HG03439 (cell line): ENCODE measurements at regions not wholly inside any gene's neighbourhood (a gene's known extent, or its start where the extent isn't known, plus 50 kb on each side); places are given as distances from the start of the nearest gene placed in this dataset.
"Not testable (repeated sequence)": the region's sequence is repeated elsewhere in the genome, so short reads cannot be mapped to it uniquely, and the experiment has no call there.

Source experiments
- ATAC-seq: cut with Tn5 transposase; IDR thresholded peaks from one replicate; pipeline ENCODE4 v1.9.1; 2021; ENCODE audit warnings: mild to moderate bottlenecking, moderate library complexity; ENCODE audit not compliant: unreplicated experiment

DNA sequence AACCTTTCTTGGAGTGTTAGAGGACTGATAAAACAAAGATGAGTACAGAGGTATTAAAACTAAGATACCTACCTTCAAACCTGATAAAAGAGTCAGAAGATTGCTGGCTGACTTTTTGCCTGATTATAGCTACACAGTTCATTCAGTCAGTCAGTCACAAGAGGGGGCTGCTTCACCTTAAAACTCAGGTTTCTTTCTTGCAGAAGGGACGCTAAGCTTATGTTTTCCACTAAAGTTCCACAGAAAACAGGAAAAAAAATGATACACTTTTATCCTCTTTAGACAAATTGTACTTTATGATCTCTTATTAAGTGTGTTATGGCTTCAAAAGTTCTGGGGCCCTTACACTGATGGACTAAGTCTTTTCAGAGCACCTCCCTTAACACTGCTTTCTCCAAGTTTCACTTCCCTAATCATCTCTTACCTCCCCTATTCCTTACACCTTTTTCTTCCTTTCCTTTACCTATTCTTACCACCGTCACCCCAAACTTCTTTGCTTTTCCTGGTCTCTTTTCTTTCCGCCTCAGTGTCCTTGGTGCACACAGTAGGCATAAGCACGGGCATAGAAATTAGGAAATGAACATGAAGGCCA lies 448.7 kb upstream of the OR4E1 start:
- ATAC-seq, result no peak

DNA sequence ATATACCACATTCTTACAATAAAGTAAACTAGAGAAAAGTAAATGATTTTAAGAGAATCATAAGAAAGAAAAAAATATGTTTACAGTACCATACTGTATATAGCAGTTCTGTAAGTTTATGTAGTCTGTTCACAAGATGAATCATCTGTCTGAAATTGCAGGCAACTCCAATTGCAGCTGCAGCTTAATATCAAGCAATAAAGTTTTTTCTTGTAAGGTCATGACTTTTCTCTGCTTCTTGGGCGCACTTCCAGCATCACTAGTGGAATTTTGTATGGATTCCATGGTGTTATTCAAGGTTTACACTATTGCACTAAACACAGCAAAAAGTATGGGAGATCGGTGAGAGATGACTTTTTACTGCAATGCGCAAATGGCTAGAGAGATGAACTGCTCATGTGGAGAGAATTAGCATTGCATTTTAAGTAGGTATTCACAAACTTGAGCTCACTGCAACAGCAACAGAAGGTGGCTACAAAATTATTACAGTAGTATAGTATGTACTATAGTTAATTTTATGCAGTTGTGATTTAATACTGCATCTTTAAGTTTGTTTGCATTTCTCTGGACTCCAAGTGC lies 445.4 kb upstream of the OR4E1 start:
- ATAC-seq, result no peak

DNA sequence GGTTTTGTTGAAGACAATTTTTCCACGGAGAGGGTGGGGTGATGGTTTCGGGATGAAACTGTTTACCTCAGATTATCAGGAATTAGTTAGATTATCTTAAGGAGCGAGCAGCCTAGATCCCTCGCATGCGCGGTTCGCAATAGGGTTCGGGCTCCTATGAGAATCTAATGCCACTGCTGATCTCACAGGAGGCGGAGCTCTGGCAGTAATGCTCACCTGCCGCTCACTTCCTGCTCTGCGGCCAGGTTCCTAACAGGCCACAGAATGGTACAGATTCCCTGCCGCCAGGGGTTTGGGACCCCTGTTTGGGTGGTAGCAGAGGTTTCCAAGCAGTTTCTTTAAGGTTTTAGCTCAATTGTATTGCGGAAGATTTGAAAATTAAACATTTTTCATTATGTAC lies 439.8 kb upstream of the OR4E1 start:
- ATAC-seq, result no peak

DNA sequence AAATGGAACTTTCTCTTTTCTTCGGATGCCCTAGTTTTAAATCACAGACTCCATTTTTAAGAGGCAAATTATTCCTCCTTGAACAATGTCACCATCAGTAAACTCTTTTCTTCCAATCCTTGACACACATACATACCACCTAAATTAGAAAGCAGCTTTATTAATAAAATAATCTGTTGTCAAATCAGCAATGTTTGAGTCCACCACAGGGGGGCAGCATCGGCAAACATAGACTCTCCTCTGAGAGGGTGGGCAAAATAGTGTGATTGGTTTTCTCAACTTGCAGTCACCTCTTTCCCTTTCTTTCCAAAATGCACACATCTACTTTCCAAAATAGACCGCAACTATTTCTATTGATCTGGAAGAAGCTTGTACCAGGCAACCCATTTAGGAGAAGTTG lies 438.4 kb upstream of the OR4E1 start:
- no peak for ATAC-seq

DNA sequence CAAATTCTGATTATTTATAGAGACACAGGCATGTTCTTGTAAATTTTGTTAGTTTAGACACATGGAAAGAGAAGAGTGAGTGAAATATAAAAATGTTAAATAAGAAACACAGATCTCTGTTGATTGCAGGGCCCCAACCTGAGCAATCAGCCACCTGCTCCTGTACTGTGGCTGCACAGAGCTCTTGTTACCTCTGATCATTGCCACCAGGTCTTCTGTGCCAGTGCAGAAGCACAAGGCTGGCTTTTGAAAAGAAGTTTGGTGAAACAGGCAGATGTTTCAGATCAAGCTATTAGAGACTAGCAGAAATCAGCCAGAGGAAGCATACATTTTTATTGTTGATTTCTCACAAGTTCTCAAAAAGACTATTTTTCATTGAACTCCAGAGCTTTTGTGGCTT lies 434.1 kb upstream of the OR4E1 start:
- no peak for ATAC-seq

DNA sequence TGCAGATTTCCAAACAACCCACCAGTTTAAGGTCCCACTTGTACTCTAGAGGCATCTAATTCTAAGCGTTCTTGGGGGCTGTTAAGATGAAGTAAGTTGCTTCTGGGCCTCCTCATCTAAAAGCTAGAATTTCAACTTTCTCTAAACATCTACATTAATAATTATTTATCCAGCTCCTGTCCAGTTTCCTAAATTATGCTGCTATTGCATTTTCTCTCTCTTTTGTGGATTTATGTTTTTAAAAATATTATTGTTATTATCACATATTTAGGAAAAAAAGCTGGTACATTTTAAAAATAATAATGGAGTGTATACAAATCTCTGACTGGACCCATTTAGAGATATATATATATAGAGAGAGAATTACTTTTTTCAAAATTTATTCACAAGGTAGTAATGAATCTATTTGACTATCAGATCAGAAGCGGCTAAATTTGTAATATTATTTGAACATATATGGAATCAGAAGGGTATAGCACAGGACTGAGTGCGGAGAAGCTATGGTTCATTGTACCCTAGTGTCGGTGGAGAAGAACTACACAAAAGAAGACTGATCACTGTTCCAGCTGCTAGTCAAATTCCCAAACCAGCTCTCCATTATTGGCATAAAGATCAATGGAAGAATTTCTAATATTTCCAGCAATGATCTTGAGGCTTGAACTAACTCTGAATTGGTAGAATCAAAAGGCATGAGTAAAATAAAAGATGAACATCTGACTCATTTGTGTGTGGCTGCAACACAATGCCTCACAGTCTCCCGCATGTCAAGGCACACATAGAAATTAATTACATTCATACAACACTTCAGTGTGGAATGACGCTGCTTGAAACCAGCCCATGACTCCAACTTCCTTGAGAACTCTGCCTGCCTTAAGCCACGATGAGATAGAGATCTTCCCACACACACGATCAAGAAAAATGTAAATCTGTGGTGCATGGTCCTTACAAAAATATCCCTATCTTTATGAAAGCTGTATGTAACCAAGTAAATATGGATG lies 433.4 kb upstream of the OR4E1 start:
- no peak for ATAC-seq

DNA sequence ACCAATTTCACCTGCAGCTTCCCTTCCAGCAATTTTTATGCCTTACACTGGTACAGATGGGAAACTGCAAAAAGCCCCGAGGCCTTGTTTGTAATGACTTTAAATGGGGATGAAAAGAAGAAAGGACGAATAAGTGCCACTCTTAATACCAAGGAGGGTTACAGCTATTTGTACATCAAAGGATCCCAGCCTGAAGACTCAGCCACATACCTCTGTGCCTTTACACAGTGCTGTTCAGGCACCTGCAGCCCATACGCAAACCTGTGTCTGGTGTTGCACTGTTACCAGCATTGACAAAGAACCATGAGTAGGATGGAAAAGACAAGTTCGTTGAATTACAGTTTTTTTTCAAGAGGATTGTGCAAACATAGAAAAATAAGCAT lies 432.0 kb upstream of the OR4E1 start:
- ATAC-seq, result no peak

DNA sequence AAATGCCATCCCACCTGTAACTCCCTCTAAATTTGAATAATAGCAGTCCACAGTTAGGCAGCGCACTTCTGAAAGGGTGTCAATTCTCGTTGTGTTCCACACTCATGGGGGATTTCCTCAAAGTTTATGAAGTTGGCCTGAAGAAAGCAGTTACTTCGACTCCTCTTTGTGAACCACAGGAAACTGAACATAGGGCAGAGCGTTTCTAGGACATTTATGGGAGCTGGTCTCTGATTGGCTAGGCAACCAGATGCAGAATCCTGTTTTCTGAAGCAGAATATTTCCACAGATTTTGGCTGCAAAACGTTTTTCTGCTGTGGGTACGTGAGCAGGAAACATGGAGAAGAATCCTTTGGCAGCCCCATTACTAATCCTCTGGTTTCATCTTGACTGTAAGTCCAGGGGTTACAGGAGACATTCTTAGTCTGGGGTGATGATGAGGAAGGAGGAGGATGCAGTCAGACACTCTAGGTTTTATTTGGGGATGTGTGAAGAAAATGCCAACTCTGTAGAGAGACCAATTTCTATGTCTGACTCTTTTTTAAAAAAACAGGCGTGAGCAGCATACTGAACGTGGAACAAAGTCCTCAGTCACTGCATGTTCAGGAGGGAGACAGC lies 431.5 kb upstream of the OR4E1 start:
- ATAC-seq, result no peak

DNA sequence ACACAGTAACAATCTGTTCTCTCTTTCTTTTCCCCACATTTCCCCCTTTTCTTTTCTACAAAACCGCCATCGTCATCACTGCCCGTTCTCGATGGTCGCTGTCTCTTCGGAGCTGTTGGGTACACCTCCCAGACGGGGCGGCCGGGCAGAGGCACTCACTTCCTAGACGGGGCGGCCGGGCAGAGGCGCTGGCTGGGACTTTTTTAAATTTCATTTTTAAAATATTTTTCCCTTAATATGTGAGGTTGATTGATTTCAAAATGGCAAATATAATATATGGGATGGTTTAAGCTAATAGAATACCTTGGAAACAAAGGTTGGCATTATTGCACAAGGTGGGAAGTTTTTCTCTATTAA lies 427.1 kb upstream of the OR4E1 start:
- not testable (repeated sequence) for ATAC-seq

DNA sequence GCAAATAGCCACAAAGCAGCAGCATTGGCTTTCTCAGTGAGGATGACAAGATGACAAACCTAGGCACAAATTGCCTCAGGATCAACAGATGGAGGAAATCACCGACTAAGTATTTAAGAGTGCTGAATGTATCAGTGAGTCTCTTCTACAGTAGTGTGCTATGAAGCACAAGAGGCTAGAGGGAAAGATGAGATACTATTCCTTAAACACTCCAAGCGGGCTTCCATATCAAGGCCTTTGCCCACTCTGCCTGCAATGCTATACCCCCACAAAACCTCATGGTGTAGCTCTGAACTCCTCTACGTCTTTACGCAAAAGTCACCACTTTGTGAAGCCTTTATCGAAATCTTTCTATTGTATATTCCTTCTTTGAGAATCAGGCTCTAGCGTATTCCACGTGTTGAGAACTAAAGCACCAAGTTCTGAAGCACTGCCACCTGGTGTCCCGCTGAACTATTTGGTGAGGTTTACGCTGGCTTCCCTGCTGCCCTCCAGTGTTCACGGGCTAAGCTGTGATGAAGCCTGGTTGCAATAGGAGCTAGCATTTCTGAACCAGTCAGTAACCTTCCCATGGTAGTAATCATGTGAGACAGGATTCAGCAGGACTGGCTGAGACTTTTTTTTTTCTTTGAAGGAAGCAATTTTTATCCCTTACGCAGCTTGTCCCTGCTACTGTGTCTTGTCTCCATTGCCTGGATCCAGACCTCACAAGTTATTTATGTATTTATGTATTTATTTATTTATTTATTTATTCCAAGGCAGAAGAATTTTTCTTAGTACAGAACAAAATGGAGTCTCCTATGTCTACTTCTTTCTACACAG lies 426.5 kb upstream of the OR4E1 start:
- no peak for ATAC-seq

DNA sequence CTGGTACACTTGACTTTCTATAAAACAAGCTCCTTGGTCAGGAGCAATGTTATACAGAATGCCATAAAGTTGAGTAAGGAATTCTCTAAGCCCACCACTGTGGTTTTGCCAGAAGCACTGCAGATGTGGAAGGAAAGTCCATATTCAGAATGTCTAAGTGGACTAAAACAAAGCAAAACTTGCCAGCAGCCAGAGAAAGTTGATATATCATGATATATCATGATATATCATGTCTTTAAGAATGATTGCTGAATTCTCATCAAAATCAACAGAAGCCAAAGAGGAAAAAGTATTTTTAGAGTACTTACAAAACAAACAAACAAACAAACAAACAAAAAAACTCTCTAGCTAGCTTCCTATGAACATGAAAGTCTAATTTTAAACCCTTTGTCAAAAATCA lies 424.8 kb upstream of the OR4E1 start:
- ATAC-seq, result no peak

DNA sequence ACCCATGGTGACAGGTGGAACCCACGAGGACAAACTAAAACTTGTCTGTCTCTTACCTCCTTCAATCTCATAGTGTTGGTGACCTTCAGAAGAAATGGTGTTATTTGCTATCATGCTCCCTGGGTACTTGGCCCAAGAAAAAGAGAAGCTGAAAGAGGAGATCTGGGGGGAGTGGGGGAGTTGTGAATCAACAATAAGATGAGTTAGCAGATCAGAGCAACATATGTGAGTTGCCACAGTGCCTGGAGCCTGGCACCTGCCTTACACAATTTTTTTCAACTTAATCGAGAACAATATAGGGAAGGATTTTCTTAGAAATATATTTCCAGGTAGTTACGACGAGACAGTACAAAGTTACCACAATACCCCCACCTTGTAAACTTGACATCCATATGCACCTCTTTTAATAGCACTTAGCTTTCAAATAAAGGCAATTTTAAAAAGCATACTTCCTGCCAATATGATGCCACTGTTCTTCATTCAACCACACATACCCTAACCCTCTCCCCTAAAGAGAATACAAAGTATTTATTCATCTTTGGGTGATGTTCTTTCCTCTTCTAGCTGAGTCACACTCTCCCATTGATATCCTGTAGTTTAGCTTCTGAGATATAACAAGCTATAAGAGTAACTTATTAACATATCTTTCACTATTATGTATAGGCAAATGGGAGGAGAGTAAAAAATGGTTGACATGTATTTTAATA lies 424.1 kb upstream of the OR4E1 start:
- no peak for ATAC-seq

DNA sequence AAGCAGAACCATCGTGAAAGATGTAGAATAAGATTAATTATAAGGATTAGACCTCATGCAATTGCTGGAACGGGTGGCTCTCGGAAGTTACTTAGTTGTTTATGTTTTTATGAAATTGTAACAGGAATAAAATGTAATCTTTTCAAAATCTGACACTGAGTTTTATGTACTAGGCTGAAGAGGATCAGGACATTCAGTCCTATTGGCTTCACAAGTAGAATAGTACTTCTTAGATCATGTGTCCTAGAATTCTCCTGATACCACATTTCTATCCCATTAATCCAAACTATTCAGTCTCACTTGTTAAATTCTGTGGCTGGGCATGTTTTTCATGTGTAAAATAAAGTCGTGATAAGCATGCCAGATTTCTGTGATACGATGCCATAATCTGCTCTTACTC lies 423.5 kb upstream of the OR4E1 start:
- no peak for ATAC-seq

DNA sequence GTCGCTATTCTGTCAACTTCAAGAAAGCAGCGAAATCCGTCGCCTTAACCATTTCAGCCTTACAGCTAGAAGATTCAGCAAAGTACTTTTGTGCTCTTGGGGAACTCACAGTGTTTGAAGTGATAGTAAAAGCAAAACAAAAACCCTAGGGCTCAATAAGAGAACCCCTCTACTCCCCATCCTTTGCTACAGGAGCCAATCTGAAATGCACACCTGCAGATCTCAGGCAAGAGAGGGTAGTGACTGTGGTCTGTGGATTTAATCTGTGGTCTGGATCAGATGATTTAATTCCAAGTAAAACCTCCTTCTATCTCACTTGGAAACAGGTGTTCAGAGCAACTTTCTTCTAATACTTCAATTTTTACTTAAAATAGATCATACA lies 422.9 kb upstream of the OR4E1 start:
- no peak for ATAC-seq

DNA sequence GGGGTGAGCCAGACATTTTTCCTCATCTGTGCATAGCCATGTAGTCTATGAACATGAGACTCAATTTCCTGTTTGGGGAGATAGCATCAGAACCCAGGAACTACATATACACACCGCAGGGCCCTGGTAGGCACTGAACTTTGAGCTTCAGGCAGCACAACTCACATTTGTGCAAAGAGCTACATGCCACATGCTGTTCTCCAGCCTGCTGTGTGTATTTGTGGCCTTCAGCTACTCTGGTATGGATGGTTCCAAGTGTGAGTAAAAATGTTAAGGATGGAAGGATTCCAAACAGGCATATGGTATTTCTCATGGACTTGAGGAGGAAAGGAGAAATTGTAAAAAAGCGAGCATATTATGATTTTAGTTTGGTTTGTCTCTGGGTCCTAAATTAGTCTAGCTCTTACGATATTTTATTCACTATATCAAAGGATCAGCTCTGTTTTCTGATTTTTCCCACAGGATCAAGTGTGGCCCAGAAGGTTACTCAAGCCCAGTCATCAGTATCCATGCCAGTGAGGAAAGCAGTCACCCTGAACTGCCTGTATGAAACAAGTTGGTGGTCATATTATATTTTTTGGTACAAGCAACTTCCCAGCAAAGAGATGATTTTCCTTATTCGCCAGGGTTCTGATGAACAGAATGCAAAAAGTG lies 422.4 kb upstream of the OR4E1 start:
- no peak for ATAC-seq

DNA sequence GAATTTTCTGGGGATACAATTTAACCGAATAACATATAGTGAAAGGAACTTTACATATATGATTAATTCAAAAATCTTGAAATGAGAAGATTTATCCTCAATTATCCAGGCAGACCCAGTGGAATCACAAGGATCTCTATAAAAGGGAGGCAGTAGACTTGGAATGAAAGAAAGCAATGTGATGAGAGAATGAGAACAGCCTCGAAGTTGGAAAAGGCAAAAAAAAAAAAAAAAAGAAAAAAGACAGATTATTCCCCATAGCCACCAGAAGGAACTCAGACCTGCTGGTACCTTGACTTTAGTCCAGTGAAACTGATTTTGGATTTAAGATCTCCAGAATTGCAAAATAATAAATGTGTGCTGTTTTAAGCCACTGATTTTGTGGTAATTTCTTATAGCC lies 416.3 kb upstream of the OR4E1 start:
- ATAC-seq, result no peak

DNA sequence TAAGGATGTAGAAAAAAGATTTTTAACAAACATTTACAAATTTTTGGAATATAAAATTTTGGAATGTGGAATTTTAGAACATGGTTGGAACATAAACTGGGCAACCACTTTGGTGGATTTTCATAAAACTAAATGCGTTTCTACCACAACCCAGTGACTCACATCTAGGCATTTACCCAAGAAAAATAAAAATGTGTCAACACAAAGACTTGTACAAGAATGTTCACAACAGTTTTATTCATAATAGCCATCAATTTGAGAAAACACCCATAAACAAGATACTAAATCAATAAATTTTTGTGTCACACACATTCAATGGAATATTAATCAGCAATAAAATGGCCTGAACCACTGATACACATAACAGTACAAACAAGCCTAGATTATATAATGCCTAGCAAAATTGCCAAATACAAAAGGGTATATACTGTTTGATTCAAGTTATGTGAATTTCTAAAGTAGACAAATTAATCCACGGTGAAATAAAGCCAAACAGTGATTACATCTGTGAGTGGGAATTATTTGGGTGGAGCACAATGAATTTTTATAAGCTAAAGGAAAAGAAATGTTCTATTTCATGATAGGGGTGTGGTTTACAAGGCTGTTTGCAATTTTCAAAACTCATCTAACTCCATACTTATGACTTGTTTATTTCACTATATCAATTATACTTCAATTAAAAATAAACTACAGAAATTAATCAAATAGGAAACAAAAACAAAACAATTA lies 415.2 kb upstream of the OR4E1 start:
- no peak for ATAC-seq

DNA sequence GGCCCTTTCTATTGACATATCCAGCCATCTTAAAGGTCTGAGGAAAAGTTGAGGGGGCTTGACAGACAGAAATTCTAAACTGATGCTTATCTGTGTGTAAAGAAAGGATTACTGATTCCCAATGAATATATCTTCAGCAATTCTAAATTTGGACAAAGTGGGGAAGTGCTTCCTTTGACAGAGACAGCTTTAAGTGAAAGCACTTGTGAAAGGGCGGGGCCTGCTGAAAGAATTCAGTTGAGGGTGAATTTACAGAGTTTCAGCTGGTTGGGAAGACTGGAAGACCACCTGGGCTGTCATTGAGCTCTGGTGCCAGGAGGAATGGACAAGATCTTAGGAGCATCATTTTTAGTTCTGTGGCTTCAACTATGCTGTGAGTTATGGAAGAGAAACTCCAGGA lies 412.5 kb upstream of the OR4E1 start:
- no peak for ATAC-seq
